Ectodermal cell (in vitro differentiated cells): ENCODE measurements at regions not wholly inside any gene's neighbourhood (a gene's known extent, or its start where the extent isn't known, plus 50 kb on each side); places are given as distances from the start of the nearest gene placed in this dataset.

Experiments
- H3K27ac ChIP-seq: 2 replicates; pipeline ENCODE4 v1.7.0; 2013; ENCODE audit warnings: mild to moderate bottlenecking, low read depth, low read length; ENCODE audit not compliant: insufficient read depth, poor library complexity, severe bottlenecking
- H3K27me3 ChIP-seq: 2 replicates; pipeline ENCODE4 v1.7.0; 2013; ENCODE audit warnings: mild to moderate bottlenecking, low read length; ENCODE audit not compliant: insufficient read depth, control insufficient read depth, poor library complexity, severe bottlenecking
- H3K36me3 ChIP-seq: one replicate; pipeline ENCODE4 v1.7.0; 2013; ENCODE audit warnings: low read length; ENCODE audit not compliant: control insufficient read depth, insufficient read depth
- H3K4me1 ChIP-seq: one replicate; pipeline ENCODE4 v1.7.0; 2013; ENCODE audit warnings: low read length; ENCODE audit not compliant: control insufficient read depth, insufficient read depth
- H3K4me3 ChIP-seq: 2 replicates; pipeline ENCODE4 v1.7.0; 2013; ENCODE audit warnings: low read depth, low read length, control low read depth; ENCODE audit not compliant: insufficient read depth
- H3K9me3 ChIP-seq: 2 replicates; pipeline ENCODE4 v1.7.0; 2013; ENCODE audit warnings: mild to moderate bottlenecking, low read length, moderate library complexity; ENCODE audit not compliant: control insufficient read depth
- WGBS, 2 experiments: methylation state at CpG; one replicate each; pipeline ENCODE4 v1.1.7; 2013; ENCODE audit warnings: missing lambda C conversion rate in 2 of 2; 5-methylcytosine and 5-hydroxymethylcytosine counted together

DNA sequence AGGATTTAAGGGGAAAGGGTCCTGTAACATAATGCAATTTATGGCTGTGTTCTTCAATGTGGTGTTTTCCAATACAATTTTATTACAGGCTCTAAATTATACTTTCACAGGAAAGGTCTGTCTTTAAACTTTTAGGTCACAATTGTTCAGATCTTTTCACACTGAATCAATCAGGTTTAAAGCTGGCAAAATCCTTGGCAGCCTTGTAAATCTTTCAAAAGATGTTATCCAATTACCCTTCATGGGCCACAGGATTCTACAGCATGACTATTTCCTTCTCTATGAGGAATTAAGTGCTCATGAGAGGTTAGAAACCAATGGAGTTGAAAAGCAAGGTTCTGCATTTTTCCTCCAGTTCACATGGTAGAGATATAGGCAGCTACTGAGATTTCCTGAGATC is 211.5 kb upstream of the MIR17HG start:
- peaks cover 38% of the 10 kb centered on the region for H3K4me1 ChIP-seq

DNA sequence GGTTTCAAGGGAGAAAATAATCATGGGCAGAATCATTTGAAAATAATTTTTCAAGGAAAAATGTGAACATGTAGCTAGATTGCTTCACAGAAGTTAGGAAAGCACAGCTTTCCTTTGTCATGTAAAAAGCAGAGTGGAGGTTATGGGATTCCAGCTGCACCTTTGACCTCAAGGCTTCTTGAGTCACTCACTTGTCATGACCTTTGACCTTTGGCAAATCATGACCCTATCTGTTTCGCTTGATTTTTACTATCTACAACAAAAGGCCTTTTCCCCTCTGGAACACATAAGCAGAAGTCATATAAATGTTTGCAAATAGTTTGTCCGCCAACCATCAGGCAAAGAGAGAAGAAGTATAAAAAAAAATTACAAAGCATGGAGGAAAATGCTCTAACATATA is 210.7 kb upstream of the MIR17HG start:
- no peaks in the 10 kb centered on the region for H3K9me3 ChIP-seq
- H3K4me3 ChIP-seq: no peak overlapping the region
- H3K27ac ChIP-seq: peak overlapping the region; percentile 57
- H3K4me1 ChIP-seq: peaks cover 38% of the 10 kb centered on the region
- H3K36me3 ChIP-seq: no peaks in the 10 kb centered on the region
- no peaks in the 10 kb centered on the region for H3K27me3 ChIP-seq
- 33 to 49% methylated on average over 2 of the region's 2 CpGs for WGBS, 2 experiments

More for the DNA sequence above, 211.5 kb upstream of the MIR17HG start:
- Histone ChIP-seq H3K27me3 (no peaks in the 10 kb centered on the region), H3K9me3 (no peaks in the 10 kb centered on the region), H3K4me3 (no peak overlapping the region), H3K36me3 (no peaks in the 10 kb centered on the region), H3K27ac (peak overlapping the region; percentile 65)

DNA sequence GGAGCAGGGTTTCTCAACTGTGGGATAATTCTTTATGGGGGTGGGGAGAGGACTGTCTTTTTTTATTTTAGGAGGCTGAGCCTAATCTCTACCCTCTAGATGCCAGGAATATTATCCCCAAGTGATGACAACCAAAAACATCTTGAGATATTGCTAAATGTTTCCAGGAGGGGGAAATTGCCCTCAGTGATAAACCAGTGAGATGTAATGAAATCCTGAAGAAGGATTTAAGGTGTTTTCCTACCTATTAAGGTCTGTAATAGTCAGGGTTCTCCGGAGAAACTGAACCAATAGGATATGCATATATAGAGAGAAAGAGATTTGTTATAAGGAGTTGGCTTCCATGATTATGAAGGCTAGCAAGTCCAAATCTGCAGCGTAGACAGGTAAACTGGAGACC is 208.3 kb upstream of the MIR17HG start:
- no peak overlapping the region for H3K4me3 ChIP-seq
- WGBS, 2 experiments: 91 to 94% methylated on average over 2 of the region's 2 CpGs
- no peaks in the 10 kb centered on the region for H3K27me3 ChIP-seq
- no peaks in the 10 kb centered on the region for H3K36me3 ChIP-seq
- H3K4me1 ChIP-seq: peaks cover 38% of the 10 kb centered on the region
- H3K9me3 ChIP-seq: no peaks in the 10 kb centered on the region
- no peak overlapping the region for H3K27ac ChIP-seq

DNA sequence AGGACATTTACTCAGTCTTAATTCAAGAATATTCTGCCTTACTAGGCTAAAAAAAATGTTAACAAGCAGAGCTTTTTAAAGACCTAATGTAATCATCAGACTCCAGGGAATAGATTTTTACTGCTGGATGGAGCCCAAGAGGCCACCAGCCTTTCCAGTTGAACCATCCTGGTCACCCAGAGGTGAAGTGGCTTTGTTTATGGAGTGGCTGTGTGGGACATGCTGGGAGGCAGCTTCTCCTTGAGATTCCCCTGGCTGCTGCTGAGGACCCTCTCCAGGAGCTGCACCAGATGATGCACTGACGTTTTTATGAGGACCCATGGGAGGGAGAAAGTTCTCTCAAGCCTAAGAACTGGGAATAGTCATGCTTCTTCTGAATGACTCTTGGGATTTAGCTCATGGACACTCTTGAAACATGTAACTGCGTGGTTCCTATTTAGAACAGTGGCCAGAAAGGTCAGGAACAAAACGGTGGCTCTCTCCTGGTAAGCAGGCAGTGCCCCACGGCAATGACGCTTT is 205.9 kb upstream of the MIR17HG start:
- no peak overlapping the region for H3K4me3 ChIP-seq
- WGBS, 2 experiments: 90 to 93% methylated on average over 5 of the region's 5 CpGs
- no peaks in the 10 kb centered on the region for H3K36me3 ChIP-seq
- no peak overlapping the region for H3K27ac ChIP-seq
- peaks cover 16% of the 10 kb centered on the region for H3K4me1 ChIP-seq
- no peaks in the 10 kb centered on the region for H3K9me3 ChIP-seq
- H3K27me3 ChIP-seq: no peaks in the 10 kb centered on the region

DNA sequence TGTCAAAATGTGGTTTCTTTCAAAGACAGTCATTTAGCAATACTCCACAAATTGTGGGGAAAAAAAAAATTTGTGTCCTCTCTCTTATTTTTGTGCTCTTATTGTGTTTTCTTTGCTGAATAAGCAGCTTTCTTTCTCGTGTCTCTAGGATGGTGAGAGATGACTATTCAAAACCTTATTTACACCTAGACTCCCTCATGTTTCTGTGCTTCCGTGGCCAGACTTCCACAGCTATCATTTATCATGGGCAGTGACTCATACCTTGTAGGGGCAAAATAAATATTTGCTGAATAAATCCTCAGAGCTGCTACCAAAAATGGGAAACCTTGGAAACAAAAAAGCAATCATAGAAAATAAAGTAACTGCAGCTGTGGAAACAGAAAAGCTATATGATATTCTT is 204.9 kb upstream of the MIR17HG start:
- no peaks in the 10 kb centered on the region for H3K9me3 ChIP-seq
- 87 to 93% methylated on average over 2 of the region's 2 CpGs for WGBS, 2 experiments
- H3K4me3 ChIP-seq: no peak overlapping the region
- H3K27me3 ChIP-seq: no peaks in the 10 kb centered on the region
- no peaks in the 10 kb centered on the region for H3K36me3 ChIP-seq
- H3K27ac ChIP-seq: no peak overlapping the region
- peaks cover 10% of the 10 kb centered on the region for H3K4me1 ChIP-seq

DNA sequence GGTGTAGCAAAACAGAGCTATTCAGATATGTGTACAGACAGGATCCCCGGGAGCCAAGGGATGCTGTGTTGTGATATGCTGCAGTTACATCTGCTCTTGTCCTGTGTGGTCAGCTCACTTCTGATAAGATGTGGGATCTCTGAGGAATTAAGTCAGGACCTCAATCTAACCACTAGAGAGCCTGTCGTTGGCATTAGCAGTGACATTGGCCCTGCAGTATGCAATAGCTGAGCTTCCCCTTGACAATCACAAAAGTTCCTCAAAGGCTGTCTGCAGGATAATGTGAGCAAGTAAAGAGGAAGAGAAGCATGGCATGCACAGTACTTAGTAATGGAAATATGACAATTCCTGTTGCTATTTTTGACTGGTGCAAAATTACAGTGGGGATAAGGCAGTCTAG is 203.4 kb upstream of the MIR17HG start:
- no peaks in the 10 kb centered on the region for H3K4me1 ChIP-seq
- no peaks in the 10 kb centered on the region for H3K9me3 ChIP-seq
- H3K27me3 ChIP-seq: no peaks in the 10 kb centered on the region
- H3K36me3 ChIP-seq: no peaks in the 10 kb centered on the region
- WGBS, 2 experiments: 83 to 87% methylated on average over 2 of the region's 2 CpGs
- H3K4me3 ChIP-seq: no peak overlapping the region
- no peak overlapping the region for H3K27ac ChIP-seq

DNA sequence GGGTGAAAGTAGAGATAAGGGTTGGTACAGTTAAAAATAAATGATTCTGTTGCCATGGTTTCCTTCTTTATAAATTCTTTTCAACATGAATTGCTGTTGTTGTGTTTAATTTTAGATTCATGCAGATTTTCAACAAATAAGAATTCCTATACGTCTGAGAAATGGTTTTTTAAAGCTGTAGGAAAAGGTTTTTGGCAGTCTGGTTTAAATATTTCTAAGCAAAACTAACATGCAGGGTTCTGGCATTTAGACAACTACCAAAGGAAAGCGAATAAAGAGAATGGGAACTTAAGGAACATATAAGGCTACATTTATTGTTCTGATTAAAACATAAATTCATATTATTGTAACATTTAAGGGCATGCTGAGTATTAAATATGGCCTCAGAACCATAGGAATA is 203.0 kb upstream of the MIR17HG start:
- WGBS, 2 experiments: 100% methylated on average over 1 of the region's 2 CpGs; no CpG with 5 or more reads in 1 of the 2 experiments
- no peak overlapping the region for H3K27ac ChIP-seq
- H3K9me3 ChIP-seq: no peaks in the 10 kb centered on the region
- H3K27me3 ChIP-seq: no peaks in the 10 kb centered on the region
- no peaks in the 10 kb centered on the region for H3K36me3 ChIP-seq
- H3K4me3 ChIP-seq: no peak overlapping the region
- no peaks in the 10 kb centered on the region for H3K4me1 ChIP-seq

DNA sequence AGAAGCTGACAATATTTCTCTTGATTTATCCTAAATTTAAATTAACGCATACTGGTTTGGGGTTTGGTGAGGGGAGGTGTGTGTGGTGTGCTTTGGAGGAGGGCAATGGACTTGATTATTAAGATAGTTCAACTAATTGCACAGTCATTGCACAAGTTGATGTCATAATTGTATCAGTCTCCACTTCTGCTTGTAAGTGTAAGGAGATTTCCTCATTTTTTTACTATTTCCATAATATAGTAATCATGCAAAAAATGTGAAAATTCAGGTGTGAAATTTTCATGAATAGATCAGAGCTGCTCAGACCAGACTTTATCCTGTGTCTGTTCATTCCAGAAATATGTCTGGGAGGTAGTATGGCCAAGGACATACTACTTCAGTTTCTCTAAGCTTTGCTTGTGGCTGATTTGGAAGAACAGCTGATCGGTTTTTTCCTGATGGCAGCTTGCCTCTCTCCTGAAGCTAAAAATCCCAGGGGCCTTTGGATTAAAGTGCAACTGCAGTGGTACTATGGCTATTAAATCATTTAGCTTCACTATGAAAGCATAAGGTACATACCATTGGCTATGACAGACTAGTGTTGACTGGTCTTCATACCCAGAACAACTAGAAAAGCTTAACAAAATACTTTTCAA is 201.8 kb upstream of the MIR17HG start:
- Histone ChIP-seq H3K4me3 (no peak overlapping the region), H3K27ac (no peak overlapping the region), H3K4me1 (no peaks in the 10 kb centered on the region), H3K9me3 (no peaks in the 10 kb centered on the region), H3K27me3 (no peaks in the 10 kb centered on the region), H3K36me3 (no peaks in the 10 kb centered on the region)
- 98 to 100% methylated on average over 1 to 2 of the region's 2 CpGs for WGBS, 2 experiments

DNA sequence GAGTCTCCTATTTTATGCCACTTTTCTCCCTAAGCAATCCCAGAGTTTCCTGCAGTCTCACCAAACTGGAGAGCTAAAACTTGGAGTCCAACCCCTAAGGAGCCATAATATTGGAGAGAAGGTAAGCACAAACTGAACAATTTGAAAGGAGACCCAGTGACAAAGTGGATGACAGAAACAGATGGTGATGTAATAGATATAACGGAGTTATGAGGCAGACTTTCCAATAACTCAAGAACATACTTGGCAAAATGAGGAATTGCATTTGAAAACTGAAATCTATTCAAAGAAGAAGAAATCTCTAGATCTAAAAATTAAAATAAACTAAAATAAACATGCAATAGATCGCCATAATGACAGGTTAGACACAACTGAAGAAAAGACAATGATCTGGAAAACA is 200.9 kb upstream of the MIR17HG start:
- Histone ChIP-seq H3K36me3 (no peaks in the 10 kb centered on the region), H3K4me1 (no peaks in the 10 kb centered on the region), H3K27me3 (no peaks in the 10 kb centered on the region), H3K27ac (no peak overlapping the region), H3K4me3 (no peak overlapping the region), H3K9me3 (no peaks in the 10 kb centered on the region)
- 100% methylated on average over 2 of the region's 2 CpGs; no CpG with 5 or more reads in 1 of the 2 experiments for WGBS, 2 experiments

DNA sequence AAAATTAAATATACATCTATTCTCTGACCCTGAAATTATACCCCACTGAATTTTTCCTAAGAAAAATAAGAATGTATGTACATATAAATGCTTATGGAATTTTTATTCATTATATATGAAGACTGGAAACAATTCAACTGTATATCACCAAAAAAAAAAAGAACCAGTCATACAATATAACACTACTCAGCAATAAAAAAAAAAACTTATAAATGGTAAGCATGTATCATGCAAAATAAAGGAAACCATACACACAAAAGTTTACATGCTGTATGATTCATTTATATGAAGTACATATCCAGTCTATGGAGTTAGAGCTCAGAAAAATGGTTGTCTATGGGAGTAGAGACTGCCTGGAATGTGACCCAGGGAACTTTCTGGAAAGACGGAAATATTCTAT is 199.4 kb upstream of the MIR17HG start:
- no peaks in the 10 kb centered on the region for H3K36me3 ChIP-seq
- no peaks in the 10 kb centered on the region for H3K4me1 ChIP-seq
- no peak overlapping the region for H3K27ac ChIP-seq
- H3K27me3 ChIP-seq: no peaks in the 10 kb centered on the region
- H3K4me3 ChIP-seq: no peak overlapping the region
- H3K9me3 ChIP-seq: no peaks in the 10 kb centered on the region
- WGBS, 2 experiments: 100% methylated on average over 1 of the region's 1 CpG; no CpG with 5 or more reads in 1 of the 2 experiments

DNA sequence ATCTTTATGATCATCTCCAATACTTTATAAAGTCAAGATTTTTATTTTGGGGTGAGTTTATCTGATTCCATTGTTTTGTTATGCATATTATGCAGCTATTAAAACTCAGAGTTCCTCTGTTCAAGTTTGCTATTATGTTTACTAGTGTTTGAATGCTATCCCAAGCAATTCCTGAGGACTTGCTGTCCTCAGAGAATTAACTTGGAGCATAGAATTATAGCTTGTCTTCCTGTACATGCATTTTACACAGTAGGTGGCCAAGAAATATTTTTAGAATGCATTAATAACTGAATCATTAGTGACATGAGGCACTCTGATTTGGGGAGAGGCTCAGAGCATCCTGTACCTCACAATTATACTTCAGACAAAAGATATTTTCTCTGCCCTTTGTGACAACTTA is 195.6 kb upstream of the MIR17HG start:
- no peak overlapping the region for H3K4me3 ChIP-seq
- H3K27ac ChIP-seq: no peak overlapping the region
- no peaks in the 10 kb centered on the region for H3K36me3 ChIP-seq
- H3K4me1 ChIP-seq: no peaks in the 10 kb centered on the region
- H3K9me3 ChIP-seq: no peaks in the 10 kb centered on the region
- H3K27me3 ChIP-seq: no peaks in the 10 kb centered on the region
